SK-N-SH (cell line): ENCODE measurements at regions not wholly inside any gene's neighbourhood (a gene's known extent, or its start where the extent isn't known, plus 50 kb on each side); places are given as distances from the start of the nearest gene placed in this dataset.

Experiments used
- CTCF ChIA-PET: fragments of 300-600, 350-600 bp; formaldehyde crosslinking; extraction: SDS; loops from one replicate; lab custom pipeline; 2021; lab: Yijun Ruan, JAX
- POLR2A ChIA-PET: fragments of 350-600 bp; sonication (Branson Sonifier 250); formaldehyde crosslinking; extraction: SDS; loops from one replicate; lab custom pipeline; 2020; ENCODE audit warnings: antibody characterized with exemption, inconsistent platforms; lab: Yijun Ruan, JAX
- DNase-seq: peaks from one replicate; pipeline ENCODE4 v3.0.0; 2012
- H2AFZ ChIP-seq: fragments of 200-600 bp; sonication (generic); 2 replicates; pipeline ENCODE4 v1.8.1; 2016; ENCODE audit warnings: antibody characterized with exemption, mild to moderate bottlenecking, low read depth
- H3F3A ChIP-seq: fragments of 200-600 bp; sonication (generic); replicated peaks from 2 replicates; pipeline ENCODE3; 2016; ENCODE audit warnings: antibody characterized with exemption, mild to moderate bottlenecking; ENCODE audit not compliant: insufficient read depth
- H3K27ac ChIP-seq, 2 experiments: fragments of 200-500 bp in 1 of 2; fragments of 200-600 bp in 1 of 2; sonication (Bioruptor generic) in 1 of 2; sonication (generic), shearing (Covaris generic) in 1 of 2; 2 replicates each; pipeline versions ENCODE4 v1.5.1 to v1.6.1; 2014 to 2016; ENCODE audit warnings: low read depth in 2 of 2, inconsistent platforms in 1 of 2, low read length in 1 of 2, mild to moderate bottlenecking in 1 of 2, mixed read lengths in 1 of 2
- H3K27me3 ChIP-seq: fragments of 200-600 bp; sonication (generic), shearing (Covaris generic); 2 replicates; pipeline ENCODE4 v1.6.1; 2016; ENCODE audit warnings: mixed run types; ENCODE audit not compliant: insufficient read depth
- H3K36me3 ChIP-seq, 2 experiments: fragments of 200-500 bp in 1 of 2; fragments of 200-600 bp in 1 of 2; sonication (Bioruptor generic) in 1 of 2; sonication (generic) in 1 of 2; replicated peaks in 1 of 2; 2 replicates each; pipeline versions ENCODE3 to v1.5.1; 2014 to 2016; ENCODE audit warnings: low read length in 1 of 2, mild to moderate bottlenecking in 1 of 2; ENCODE audit not compliant: insufficient read depth in 2 of 2, control insufficient read depth in 1 of 2
- H3K4me1 ChIP-seq, 2 experiments: fragments of 200-500 bp in 1 of 2; fragments of 200-600 bp in 1 of 2; sonication (Bioruptor generic) in 1 of 2; sonication (generic), shearing (Covaris generic) in 1 of 2; 2 replicates each; pipeline versions ENCODE4 v1.5.1 to v1.6.1; 2014 to 2016; ENCODE audit warnings: low read depth in 1 of 2, low read length in 1 of 2, mixed run types in 1 of 2; ENCODE audit not compliant: insufficient read depth in 2 of 2, control insufficient read depth in 1 of 2
- H3K4me2 ChIP-seq: fragments of 200-600 bp; sonication (generic), shearing (Covaris generic); 2 replicates; pipeline ENCODE4 v1.6.1; 2017; ENCODE audit warnings: mixed run types
- H3K4me3 ChIP-seq, 2 experiments: fragments of 200-500 bp in 1 of 2; fragments of 200-600 bp in 1 of 2; sonication (Bioruptor generic) in 1 of 2; sonication (generic), shearing (Covaris generic) in 1 of 2; 2 replicates each; pipeline versions ENCODE4 v1.5.1 to v1.8.1; 2014 to 2016; ENCODE audit warnings: low read depth in 2 of 2, inconsistent platforms in 1 of 2, low read length in 1 of 2, mild to moderate bottlenecking in 1 of 2, mixed read lengths in 1 of 2, moderate library complexity in 1 of 2
- H3K79me2 ChIP-seq: fragments of 200-600 bp; sonication (generic); 2 replicates; pipeline ENCODE4 v1.8.1; 2017; ENCODE audit warnings: mild to moderate bottlenecking; ENCODE audit not compliant: insufficient read depth
- H3K9ac ChIP-seq: fragments of 200-600 bp; sonication (generic); 2 replicates; pipeline ENCODE4 v1.6.1; 2017; ENCODE audit warnings: mixed run types
- H3K9me2 ChIP-seq: fragments of 200-600 bp; sonication (generic); 2 replicates; pipeline ENCODE4 v1.6.1; 2017; ENCODE audit warnings: mixed run types
- H3K9me3 ChIP-seq: fragments of 200-600 bp; sonication (generic); 2 replicates; pipeline ENCODE4 v1.6.1; 2017; ENCODE audit warnings: mixed run types, mild to moderate bottlenecking, moderate library complexity
- H4K20me1 ChIP-seq: fragments of 200-600 bp; sonication (generic); 2 replicates; pipeline ENCODE4 v1.6.1; 2017; ENCODE audit warnings: mild to moderate bottlenecking, mixed run types; ENCODE audit not compliant: insufficient read depth
- ELF1 ChIP-seq: IDR thresholded peaks from 2 replicates; pipeline ENCODE4 v1.4.0; 2012
- FOSL2 ChIP-seq: IDR thresholded peaks from 2 replicates; pipeline ENCODE4 v1.4.0; 2012; ENCODE audit warnings: low read depth, mild to moderate bottlenecking, moderate library complexity, borderline replicate concordance
- NFIC ChIP-seq: IDR thresholded peaks from 2 replicates; pipeline ENCODE4 v1.4.0; 2012; ENCODE audit warnings: borderline replicate concordance
- RAD21 ChIP-seq: IDR thresholded peaks from 2 replicates; pipeline ENCODE4 v1.6.1; 2012; ENCODE audit warnings: mild to moderate bottlenecking, low read length
- RCOR1 ChIP-seq: fragments of 150-350 bp; IDR thresholded peaks from 2 replicates; pipeline ENCODE4 v1.6.1; 2017; ENCODE audit warnings: antibody characterized with exemption, low read length
- RFX5 ChIP-seq: IDR thresholded peaks from 2 replicates; pipeline ENCODE4 v1.6.1; 2012; ENCODE audit warnings: mild to moderate bottlenecking, improper control_type of control experiment, low read length
- SIN3A ChIP-seq: IDR thresholded peaks from 2 replicates; pipeline ENCODE4 v1.6.1; 2012; ENCODE audit warnings: low read depth, mild to moderate bottlenecking, low read length, moderate library complexity, borderline replicate concordance
- SMC3 ChIP-seq: IDR thresholded peaks from 2 replicates; pipeline ENCODE4 v1.6.1; 2012; ENCODE audit warnings: low read depth, low read length, improper control_type of control experiment
- TEAD4 ChIP-seq: IDR thresholded peaks from 2 replicates; pipeline ENCODE4 v1.4.0; 2012; ENCODE audit warnings: mild to moderate bottlenecking, borderline replicate concordance; ENCODE audit not compliant: insufficient read depth
- WGBS: methylation state at CpG from one replicate; pipeline ENCODE4 v1.1.6; 2017; ENCODE audit warnings: low lambda C conversion rate; 5-methylcytosine and 5-hydroxymethylcytosine counted together
- TF ChIP-seq, protein P1 (sequence below): IDR thresholded peaks from 2 replicates; pipeline ENCODE4 v1.4.0; 2012; ENCODE audit warnings: low read depth, borderline replicate concordance
- TF ChIP-seq, protein P2 (sequence below): fragments of 150-350 bp; IDR thresholded peaks from 2 replicates; pipeline ENCODE4 v1.6.1; 2016; ENCODE audit warnings: mild to moderate bottlenecking, low read depth, low read length
- TF ChIP-seq, protein P3 (sequence below): fragments of 150-350 bp; IDR thresholded peaks from 2 replicates; pipeline ENCODE4 v1.6.1; 2017; ENCODE audit warnings: antibody characterized with exemption, low read length, low read depth, borderline replicate concordance
- TF ChIP-seq, protein P4 (sequence below): IDR thresholded peaks from 2 replicates; pipeline ENCODE4 v1.6.1; 2012; ENCODE audit warnings: mild to moderate bottlenecking, low read depth, low read length, moderate library complexity

DNA sequence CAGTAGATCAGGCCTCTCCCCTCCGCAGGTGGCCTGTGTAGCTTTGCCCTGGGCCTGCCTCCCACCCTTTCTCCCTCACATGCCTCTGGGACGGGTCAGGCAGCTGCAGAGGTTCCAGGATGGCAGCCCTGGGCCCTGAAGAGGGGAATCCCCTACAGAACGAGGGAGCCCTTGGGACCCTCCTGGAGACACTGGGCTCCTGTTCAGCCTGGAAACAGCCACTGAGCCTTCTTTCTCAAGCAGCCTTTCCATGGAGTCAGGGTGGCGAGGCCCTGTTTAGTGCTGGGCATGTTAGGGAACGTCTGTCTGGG lies 720.9 kb downstream of the BRD1 start:
- CTCF ChIA-PET, result no interaction called here
- no peak for TF ChIP-seq NFIC
- TF ChIP-seq, protein P1, sequence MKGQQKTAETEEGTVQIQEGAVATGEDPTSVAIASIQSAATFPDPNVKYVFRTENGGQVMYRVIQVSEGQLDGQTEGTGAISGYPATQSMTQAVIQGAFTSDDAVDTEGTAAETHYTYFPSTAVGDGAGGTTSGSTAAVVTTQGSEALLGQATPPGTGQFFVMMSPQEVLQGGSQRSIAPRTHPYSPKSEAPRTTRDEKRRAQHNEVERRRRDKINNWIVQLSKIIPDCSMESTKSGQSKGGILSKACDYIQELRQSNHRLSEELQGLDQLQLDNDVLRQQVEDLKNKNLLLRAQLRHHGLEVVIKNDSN, result no peak
- no peak for TF ChIP-seq TEAD4
- TF ChIP-seq, protein P2, sequence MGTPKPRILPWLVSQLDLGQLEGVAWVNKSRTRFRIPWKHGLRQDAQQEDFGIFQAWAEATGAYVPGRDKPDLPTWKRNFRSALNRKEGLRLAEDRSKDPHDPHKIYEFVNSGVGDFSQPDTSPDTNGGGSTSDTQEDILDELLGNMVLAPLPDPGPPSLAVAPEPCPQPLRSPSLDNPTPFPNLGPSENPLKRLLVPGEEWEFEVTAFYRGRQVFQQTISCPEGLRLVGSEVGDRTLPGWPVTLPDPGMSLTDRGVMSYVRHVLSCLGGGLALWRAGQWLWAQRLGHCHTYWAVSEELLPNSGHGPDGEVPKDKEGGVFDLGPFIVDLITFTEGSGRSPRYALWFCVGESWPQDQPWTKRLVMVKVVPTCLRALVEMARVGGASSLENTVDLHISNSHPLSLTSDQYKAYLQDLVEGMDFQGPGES, result no peak
- TF ChIP-seq RFX5, result no peak
- no peak for TF ChIP-seq RAD21
- no peak for TF ChIP-seq ELF1
- no peak for TF ChIP-seq SIN3A
- TF ChIP-seq SMC3, result no peak
- no peak for TF ChIP-seq FOSL2
- TF ChIP-seq, protein P3, sequence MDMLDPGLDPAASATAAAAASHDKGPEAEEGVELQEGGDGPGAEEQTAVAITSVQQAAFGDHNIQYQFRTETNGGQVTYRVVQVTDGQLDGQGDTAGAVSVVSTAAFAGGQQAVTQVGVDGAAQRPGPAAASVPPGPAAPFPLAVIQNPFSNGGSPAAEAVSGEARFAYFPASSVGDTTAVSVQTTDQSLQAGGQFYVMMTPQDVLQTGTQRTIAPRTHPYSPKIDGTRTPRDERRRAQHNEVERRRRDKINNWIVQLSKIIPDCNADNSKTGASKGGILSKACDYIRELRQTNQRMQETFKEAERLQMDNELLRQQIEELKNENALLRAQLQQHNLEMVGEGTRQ, result no peak
- TF ChIP-seq RCOR1, result no peak
- TF ChIP-seq, protein P4, sequence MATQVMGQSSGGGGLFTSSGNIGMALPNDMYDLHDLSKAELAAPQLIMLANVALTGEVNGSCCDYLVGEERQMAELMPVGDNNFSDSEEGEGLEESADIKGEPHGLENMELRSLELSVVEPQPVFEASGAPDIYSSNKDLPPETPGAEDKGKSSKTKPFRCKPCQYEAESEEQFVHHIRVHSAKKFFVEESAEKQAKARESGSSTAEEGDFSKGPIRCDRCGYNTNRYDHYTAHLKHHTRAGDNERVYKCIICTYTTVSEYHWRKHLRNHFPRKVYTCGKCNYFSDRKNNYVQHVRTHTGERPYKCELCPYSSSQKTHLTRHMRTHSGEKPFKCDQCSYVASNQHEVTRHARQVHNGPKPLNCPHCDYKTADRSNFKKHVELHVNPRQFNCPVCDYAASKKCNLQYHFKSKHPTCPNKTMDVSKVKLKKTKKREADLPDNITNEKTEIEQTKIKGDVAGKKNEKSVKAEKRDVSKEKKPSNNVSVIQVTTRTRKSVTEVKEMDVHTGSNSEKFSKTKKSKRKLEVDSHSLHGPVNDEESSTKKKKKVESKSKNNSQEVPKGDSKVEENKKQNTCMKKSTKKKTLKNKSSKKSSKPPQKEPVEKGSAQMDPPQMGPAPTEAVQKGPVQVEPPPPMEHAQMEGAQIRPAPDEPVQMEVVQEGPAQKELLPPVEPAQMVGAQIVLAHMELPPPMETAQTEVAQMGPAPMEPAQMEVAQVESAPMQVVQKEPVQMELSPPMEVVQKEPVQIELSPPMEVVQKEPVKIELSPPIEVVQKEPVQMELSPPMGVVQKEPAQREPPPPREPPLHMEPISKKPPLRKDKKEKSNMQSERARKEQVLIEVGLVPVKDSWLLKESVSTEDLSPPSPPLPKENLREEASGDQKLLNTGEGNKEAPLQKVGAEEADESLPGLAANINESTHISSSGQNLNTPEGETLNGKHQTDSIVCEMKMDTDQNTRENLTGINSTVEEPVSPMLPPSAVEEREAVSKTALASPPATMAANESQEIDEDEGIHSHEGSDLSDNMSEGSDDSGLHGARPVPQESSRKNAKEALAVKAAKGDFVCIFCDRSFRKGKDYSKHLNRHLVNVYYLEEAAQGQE, result no peak

More for the DNA sequence above, 720.9 kb downstream of the BRD1 start:
- POLR2A ChIA-PET, result no interaction called here
- H2AFZ ChIP-seq, result no peak overlapping the region
- no peak overlapping the region for H3K27ac ChIP-seq
- WGBS, result 20% methylated on average over 1 of the region's 5 CpGs
- H3K4me3 ChIP-seq, result no peak overlapping the region
- H3K79me2 ChIP-seq, result no peaks in the 10 kb centered on the region
- H3K4me1 ChIP-seq, result peaks cover 0 to 27% of the 10 kb centered on the region in 2 experiments; a peak in 1 of 4 replicates
- no peak overlapping the region for H3K9ac ChIP-seq
- no peak overlapping the region for H3K4me2 ChIP-seq
- DNase-seq, result no peak
- H3K27me3 ChIP-seq, result no peaks in the 10 kb centered on the region; the same call in 1 of the 2 replicates
- no peaks in the 10 kb centered on the region for H3F3A ChIP-seq
- no peaks in the 10 kb centered on the region for H3K9me2 ChIP-seq
- H3K36me3 ChIP-seq, result no peaks in the 10 kb centered on the region
- H4K20me1 ChIP-seq, result no peaks in the 10 kb centered on the region
- H3K9me3 ChIP-seq, result no peaks in the 10 kb centered on the region
